Astrocyte of the spinal cord (primary cell): ENCODE measurements at regions not wholly inside any gene's neighbourhood (a gene's known extent, or its start where the extent isn't known, plus 50 kb on each side); places are given as distances from the start of the nearest gene placed in this dataset.

Experiments
- DNase-seq: peaks from one replicate; pipeline ENCODE4 v3.0.0; 2011; ENCODE audit warnings: low read depth, low spot score
- H3K4me3 ChIP-seq: 2 replicates; pipeline ENCODE4 v1.5.1; 2011; ENCODE audit warnings: low read depth, mild to moderate bottlenecking, low read length, moderate library complexity
- in situ Hi-C: cut with HindIII; loops from 2 replicates; pipeline ENCODE4 v1.10.0; 2017; ENCODE audit warnings: low sequenced_read_pairs
- TF ChIP-seq, protein P1 (sequence below): IDR thresholded peaks from 2 replicates; pipeline ENCODE4 v1.5.1; 2012; ENCODE audit warnings: low read depth, mild to moderate bottlenecking, low read length, inconsistent platforms

DNA sequence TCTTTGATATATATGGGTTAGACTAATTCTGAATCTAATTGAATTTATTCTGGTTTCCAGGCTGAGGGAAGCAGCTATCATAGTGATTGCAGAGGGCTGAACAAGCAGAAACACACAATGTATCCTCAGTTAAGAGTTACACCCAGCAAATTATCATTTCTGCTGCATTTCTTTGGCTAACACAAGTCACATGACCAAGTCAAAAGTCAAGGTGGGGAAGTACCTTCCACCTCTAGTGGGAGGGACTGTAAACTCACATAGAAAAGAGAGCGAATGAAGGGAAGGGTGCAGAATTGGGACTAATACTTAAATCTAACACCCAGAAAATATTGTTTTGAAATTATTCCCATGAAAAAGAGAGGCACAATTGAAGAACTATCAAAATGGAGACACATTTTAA, 719.7 kb upstream of the MMS22L start:
- DNase-seq = no peak
- TF ChIP-seq, protein P1, sequence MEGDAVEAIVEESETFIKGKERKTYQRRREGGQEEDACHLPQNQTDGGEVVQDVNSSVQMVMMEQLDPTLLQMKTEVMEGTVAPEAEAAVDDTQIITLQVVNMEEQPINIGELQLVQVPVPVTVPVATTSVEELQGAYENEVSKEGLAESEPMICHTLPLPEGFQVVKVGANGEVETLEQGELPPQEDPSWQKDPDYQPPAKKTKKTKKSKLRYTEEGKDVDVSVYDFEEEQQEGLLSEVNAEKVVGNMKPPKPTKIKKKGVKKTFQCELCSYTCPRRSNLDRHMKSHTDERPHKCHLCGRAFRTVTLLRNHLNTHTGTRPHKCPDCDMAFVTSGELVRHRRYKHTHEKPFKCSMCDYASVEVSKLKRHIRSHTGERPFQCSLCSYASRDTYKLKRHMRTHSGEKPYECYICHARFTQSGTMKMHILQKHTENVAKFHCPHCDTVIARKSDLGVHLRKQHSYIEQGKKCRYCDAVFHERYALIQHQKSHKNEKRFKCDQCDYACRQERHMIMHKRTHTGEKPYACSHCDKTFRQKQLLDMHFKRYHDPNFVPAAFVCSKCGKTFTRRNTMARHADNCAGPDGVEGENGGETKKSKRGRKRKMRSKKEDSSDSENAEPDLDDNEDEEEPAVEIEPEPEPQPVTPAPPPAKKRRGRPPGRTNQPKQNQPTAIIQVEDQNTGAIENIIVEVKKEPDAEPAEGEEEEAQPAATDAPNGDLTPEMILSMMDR = no peak
- no peak overlapping the region for H3K4me3 ChIP-seq
- in situ Hi-C loops = no loop called here

- in situ Hi-C loops = no loop called here
- DNase-seq = no peak
- H3K4me3 ChIP-seq = no peak overlapping the region
- TF ChIP-seq, protein P1 = no peak
Measured at GRCh38 chr6:98014442-98015201, 731.6 kb upstream of the MMS22L start.

DNA sequence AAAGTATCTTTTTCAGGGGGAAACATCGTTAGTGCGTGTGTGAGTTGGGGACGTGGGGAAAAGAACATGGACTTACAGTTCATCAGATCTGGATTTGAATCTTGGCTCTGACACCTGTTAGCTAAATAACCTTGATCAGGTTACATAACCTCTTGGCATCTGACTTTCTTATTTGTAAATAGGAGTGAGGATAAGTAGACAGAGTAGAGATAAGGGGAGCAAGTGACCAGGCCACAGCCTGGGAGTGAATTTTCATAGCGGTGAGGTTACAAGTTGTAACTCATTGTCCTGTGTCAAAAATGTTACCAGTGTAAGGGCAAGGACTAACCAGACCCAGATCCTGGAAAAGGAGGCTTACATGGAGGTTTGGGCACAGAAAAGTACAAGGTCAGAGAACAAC, 733.5 kb upstream of the MMS22L start:
- no peak overlapping the region for H3K4me3 ChIP-seq
- DNase-seq = no peak
- in situ Hi-C loops = no loop called here
- TF ChIP-seq, protein P1 = no peak

GRCh38 chr6:98020222-98020621, 737.2 kb upstream of the MMS22L start:
- no peak for DNase-seq
- TF ChIP-seq, protein P1 = no peak
- in situ Hi-C loops = no loop called here
- no peak overlapping the region for H3K4me3 ChIP-seq

- TF ChIP-seq, protein P1 = no peak
- no peak for DNase-seq
- H3K4me3 ChIP-seq = no peak overlapping the region
- in situ Hi-C loops = no loop called here
Measured at GRCh38 chr6:98024359-98024758, 741.3 kb upstream of the MMS22L start.

DNA sequence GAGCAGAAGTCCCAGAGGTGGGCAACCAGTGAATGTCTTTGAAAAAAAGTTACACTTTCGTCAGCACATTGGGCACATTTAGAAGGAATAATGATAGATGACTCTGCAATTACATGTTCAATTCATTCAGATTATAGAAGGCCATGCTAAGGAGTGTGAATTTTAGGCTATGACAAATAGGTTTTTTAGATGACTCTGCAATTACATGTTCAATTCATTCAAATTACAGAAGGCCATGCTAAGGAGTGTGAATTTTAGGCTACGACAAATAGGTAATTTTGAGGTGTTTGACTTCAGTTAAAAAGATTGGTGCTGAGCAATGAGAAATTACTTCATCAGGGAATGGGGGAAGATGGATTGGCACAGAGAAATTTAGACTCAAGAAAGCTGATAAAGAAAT, 744.9 kb upstream of the MMS22L start:
- in situ Hi-C loops = no loop called here
- TF ChIP-seq, protein P1 = no peak
- no peak overlapping the region for H3K4me3 ChIP-seq
- no peak for DNase-seq
